ENCODE measurements at regions not wholly inside any gene's neighbourhood (a gene's known extent, or its start where the extent isn't known, plus 50 kb on each side); places are given as distances from the start of the nearest gene placed in this dataset.

DNA sequence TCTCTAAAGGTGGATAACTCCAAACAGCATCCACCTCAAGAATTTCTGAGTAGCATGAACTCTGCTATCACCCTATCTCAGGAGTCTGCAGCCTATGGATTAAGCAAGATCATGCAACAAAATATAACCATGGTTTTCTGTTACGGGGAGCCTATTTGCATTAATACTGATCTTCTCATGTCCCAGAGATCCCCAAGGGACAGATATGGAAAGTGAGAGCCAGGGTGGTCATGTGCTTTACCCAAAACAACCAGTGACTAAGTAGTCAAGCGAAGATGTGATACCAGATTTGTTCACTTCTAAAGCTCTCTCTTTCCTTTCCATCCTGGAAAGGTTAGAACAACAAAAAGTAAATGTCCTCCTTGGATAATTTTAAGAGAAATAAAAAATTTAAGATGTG, 125.1 kb downstream of the PRRX1 start:
- no peak overlapping the region for H3K27ac ChIP-seq (ENCODE audit: low read depth, low read length)
- H3K27me3 ChIP-seq (ENCODE audit: control insufficient read depth, insufficient read depth, low read length): no peaks in the 10 kb centered on the region
- H3K9me3 ChIP-seq (ENCODE audit: control insufficient read depth, insufficient read depth, low read length): no peaks in the 10 kb centered on the region
- DNase-seq (ENCODE audit: low read depth, low spot score): no peak
- CTCF ChIA-PET: no interaction called here
- TF ChIP-seq, protein P1, sequence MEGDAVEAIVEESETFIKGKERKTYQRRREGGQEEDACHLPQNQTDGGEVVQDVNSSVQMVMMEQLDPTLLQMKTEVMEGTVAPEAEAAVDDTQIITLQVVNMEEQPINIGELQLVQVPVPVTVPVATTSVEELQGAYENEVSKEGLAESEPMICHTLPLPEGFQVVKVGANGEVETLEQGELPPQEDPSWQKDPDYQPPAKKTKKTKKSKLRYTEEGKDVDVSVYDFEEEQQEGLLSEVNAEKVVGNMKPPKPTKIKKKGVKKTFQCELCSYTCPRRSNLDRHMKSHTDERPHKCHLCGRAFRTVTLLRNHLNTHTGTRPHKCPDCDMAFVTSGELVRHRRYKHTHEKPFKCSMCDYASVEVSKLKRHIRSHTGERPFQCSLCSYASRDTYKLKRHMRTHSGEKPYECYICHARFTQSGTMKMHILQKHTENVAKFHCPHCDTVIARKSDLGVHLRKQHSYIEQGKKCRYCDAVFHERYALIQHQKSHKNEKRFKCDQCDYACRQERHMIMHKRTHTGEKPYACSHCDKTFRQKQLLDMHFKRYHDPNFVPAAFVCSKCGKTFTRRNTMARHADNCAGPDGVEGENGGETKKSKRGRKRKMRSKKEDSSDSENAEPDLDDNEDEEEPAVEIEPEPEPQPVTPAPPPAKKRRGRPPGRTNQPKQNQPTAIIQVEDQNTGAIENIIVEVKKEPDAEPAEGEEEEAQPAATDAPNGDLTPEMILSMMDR (IDR thresholded peaks at IDR 0.05; ENCODE audit: low read depth, low read length): no peak
- no peak overlapping the region for H3K4me3 ChIP-seq (ENCODE audit: low read depth, low read length)
- POLR2A ChIA-PET: no interaction called here

DNA sequence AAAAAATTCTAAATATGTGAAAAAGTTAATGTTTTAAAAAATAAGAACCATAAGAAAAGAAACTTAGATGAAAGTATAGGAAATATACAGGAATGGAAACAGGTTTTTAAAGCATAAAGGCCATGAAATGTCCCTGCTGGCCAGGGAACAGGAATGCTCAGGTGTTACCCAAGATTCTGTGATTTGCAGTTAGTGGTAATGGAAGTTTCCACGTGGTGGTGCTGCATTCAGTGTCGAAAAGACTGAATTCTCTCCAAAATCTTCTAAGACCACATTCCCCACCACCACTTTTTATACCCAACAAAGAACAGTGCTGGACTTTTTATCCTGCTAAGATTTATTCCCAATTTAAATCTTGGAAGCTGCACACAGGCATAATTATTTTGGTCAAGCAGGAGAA, 126.2 kb downstream of the PRRX1 start:
- no peaks in the 10 kb centered on the region for H3K27me3 ChIP-seq (ENCODE audit: control insufficient read depth, insufficient read depth, low read length)
- TF ChIP-seq, protein P1 (IDR thresholded peaks at IDR 0.05; ENCODE audit: low read depth, low read length): peak; percentile 30
- H3K9me3 ChIP-seq (ENCODE audit: control insufficient read depth, insufficient read depth, low read length): no peaks in the 10 kb centered on the region
- CTCF ChIA-PET: interaction anchor here (0.5 to 1.4 kb wide), 4 partner anchors 51 to 861 kb away, joined by 3 to 5 read pairs (median 4); no protein-coding TSS in a partner anchor
- no peak overlapping the region for H3K27ac ChIP-seq (ENCODE audit: low read depth, low read length)
- no peak for DNase-seq (ENCODE audit: low read depth, low spot score)
- POLR2A ChIA-PET: interaction anchor here (1.0 kb wide), 1 partner anchor 16 kb away, joined by 3 read pairs; no protein-coding TSS in a partner anchor
- H3K4me3 ChIP-seq (ENCODE audit: low read depth, low read length): no peak overlapping the region

DNA sequence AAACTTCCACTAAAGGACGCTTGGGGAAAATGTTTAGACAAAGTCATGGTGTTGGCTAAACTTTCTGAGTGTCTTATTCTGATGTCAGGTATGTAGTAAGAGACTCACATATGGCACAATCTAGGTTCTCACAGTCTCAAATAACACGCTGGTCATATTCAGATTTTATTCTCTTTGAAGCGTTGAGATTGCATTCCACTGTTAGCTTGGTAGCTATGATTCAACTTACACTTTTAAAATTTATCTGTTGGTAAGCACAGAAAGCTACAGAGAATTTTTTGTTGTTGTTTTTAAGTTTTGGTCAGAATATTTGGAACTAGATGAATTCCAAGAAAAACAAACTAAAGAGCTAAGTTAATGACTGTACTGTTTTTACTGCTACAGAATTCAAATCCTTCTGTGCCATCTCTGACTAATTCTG, 126.7 kb downstream of the PRRX1 start:
- CTCF ChIA-PET: interaction anchor here (0.5 to 1.4 kb wide), 5 partner anchors 50 to 862 kb away, joined by 3 to 5 read pairs (median 3); no protein-coding TSS in a partner anchor
- TF ChIP-seq, protein P1 (IDR thresholded peaks at IDR 0.05; ENCODE audit: low read depth, low read length): no peak
- Histone ChIP-seq H3K27me3 (ENCODE audit: control insufficient read depth, insufficient read depth, low read length) (no peaks in the 10 kb centered on the region), H3K9me3 (ENCODE audit: control insufficient read depth, insufficient read depth, low read length) (no peaks in the 10 kb centered on the region), H3K4me3 (ENCODE audit: low read depth, low read length) (no peak overlapping the region), H3K27ac (ENCODE audit: low read depth, low read length) (no peak overlapping the region)
- POLR2A ChIA-PET: interaction anchor here (1.0 kb wide), 1 partner anchor 16 kb away, joined by 3 read pairs; no protein-coding TSS in a partner anchor
- peak; percentile 23 for DNase-seq (ENCODE audit: low read depth, low spot score)

DNA sequence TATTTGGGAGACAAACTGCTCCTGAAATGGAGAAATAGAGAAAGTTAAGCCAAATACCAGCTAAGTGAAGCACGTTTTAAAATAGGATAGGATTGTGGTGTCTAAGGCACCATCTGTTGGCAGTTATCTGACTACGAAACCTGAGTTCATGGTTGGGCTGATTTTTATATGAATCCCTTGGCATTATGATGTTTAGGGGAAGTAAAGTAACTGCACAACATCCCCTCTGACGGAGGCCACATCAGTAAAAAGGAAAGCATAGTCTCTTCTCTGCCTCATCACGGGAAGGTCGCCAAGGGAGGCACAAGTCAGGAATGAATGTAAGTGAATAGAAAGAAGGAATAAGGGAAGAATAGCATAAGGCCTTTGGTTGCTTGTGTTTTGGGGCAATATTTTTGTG, 128.0 kb downstream of the PRRX1 start:
- Histone ChIP-seq H3K27ac (ENCODE audit: low read depth, low read length) (no peak overlapping the region), H3K9me3 (ENCODE audit: control insufficient read depth, insufficient read depth, low read length) (no peaks in the 10 kb centered on the region), H3K27me3 (ENCODE audit: control insufficient read depth, insufficient read depth, low read length) (no peaks in the 10 kb centered on the region), H3K4me3 (ENCODE audit: low read depth, low read length) (no peak overlapping the region)
- ChIA-PET CTCF (no interaction called here), POLR2A (no interaction called here)
- DNase-seq (ENCODE audit: low read depth, low spot score): no peak
- TF ChIP-seq, protein P1 (IDR thresholded peaks at IDR 0.05; ENCODE audit: low read depth, low read length): no peak

DNA sequence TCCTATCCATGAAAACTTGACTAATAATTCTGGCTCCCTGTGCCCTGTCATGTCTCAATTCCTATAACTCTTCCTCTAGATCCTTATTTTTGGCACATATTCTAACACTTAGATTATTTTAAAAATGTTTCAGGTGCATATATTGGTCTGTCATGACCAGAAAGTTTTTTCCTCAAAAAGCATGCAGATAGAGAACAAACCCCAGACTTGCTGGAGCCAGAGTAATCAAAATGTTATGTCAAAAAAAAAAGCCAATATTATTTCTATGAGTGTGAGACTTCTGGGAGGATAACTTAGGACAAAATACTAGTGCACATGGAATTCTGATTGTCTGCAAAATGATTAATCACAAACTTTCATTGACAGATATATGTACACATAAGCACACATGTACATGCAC, 135.1 kb upstream of the MROH9 start:
- no peak for DNase-seq (ENCODE audit: low read depth, low spot score)
- Histone ChIP-seq H3K9me3 (ENCODE audit: control insufficient read depth, insufficient read depth, low read length) (no peaks in the 10 kb centered on the region), H3K27me3 (ENCODE audit: control insufficient read depth, insufficient read depth, low read length) (no peaks in the 10 kb centered on the region), H3K4me3 (ENCODE audit: low read depth, low read length) (no peak overlapping the region), H3K27ac (ENCODE audit: low read depth, low read length) (no peak overlapping the region)
- ChIA-PET POLR2A (no interaction called here), CTCF (no interaction called here)
- TF ChIP-seq, protein P1 (IDR thresholded peaks at IDR 0.05; ENCODE audit: low read depth, low read length): no peak

Data from AG04450 (cell line).